GM21723 (cell line): ENCODE measurements at regions not wholly inside any gene's neighbourhood (a gene's known extent, or its start where the extent isn't known, plus 50 kb on each side); places are given as distances from the start of the nearest gene placed in this dataset.

ENCODE experiments used
- ATAC-seq: cut with Tn5 transposase; IDR thresholded peaks from one replicate; pipeline ENCODE4 v1.9.1; 2021; ENCODE audit warnings: mild to moderate bottlenecking, moderate library complexity; ENCODE audit not compliant: unreplicated experiment

- no peak for ATAC-seq
Measured at GRCh38 chr6:170100046-170100445, 190.8 kb downstream of the DLL1 start.

GRCh38 chr6:170099387-170099786 is 191.5 kb downstream of the DLL1 start:
- ATAC-seq: no peak

- ATAC-seq: no peak
Measured at GRCh38 chr6:170098428-170099170, 192.3 kb downstream of the DLL1 start.

- ATAC-seq: no peak
Measured at GRCh38 chr6:170097505-170098427, 193.1 kb downstream of the DLL1 start.

- ATAC-seq: no peak
Measured at GRCh38 chr6:170096803-170097504, 193.9 kb downstream of the DLL1 start.

GRCh38 chr6:170096191-170096802 is 194.6 kb downstream of the DLL1 start:
- ATAC-seq: no peak

- no peak for ATAC-seq
Measured at GRCh38 chr6:170095273-170095981, 195.5 kb downstream of the DLL1 start.

- no peak for ATAC-seq
Measured at GRCh38 chr6:170094686-170095272, 196.1 kb downstream of the DLL1 start.

GRCh38 chr6:170093658-170094596 is 197.0 kb downstream of the DLL1 start:
- no peak for ATAC-seq

GRCh38 chr6:170093276-170093657 is 197.6 kb downstream of the DLL1 start:
- no peak for ATAC-seq

GRCh38 chr6:170092826-170093225 is 198.1 kb downstream of the DLL1 start:
- ATAC-seq: no peak

GRCh38 chr6:170091639-170092579 is 199.0 kb downstream of the DLL1 start:
- no peak for ATAC-seq

GRCh38 chr6:170091000-170091638 is 199.8 kb downstream of the DLL1 start:
- no peak for ATAC-seq

- ATAC-seq: no peak
Measured at GRCh38 chr6:170090561-170090960, 200.3 kb downstream of the DLL1 start.

- peak; percentile 20 for ATAC-seq
Measured at GRCh38 chr6:170089963-170090362, 200.9 kb downstream of the DLL1 start.

- ATAC-seq: peak; percentile 16
Measured at GRCh38 chr6:170088582-170088955, 202.3 kb downstream of the DLL1 start.

GRCh38 chr6:170087941-170088581 is 202.8 kb downstream of the DLL1 start:
- ATAC-seq: peak; percentile 68
